ENCODE measurements at regions not wholly inside any gene's neighbourhood (a gene's known extent, or its start where the extent isn't known, plus 50 kb on each side); places are given as distances from the start of the nearest gene placed in this dataset.

DNA sequence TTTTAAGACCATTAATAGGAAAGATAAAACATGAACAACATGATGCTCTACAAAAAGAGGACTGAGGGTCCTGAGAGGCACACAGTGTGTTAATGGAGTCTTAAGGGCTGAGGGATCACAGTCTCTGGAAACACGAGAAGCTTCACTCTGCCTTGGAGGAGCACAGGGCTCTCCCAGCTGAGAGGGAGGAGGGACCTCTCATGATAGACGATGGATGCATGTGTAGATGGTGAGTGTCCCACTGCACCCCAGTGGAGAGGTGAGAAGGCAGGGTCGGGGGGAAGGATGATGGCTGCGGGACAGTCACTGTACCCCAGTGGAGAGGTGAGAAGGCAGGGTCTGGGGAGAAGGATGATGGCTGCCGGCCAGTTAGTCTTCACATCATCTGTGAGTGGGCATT, 613.4 kb downstream of the IRX1 start:
- Histone ChIP-seq H3K9me2 (ENCODE audit: insufficient read depth) (peaks cover 7% of the 10 kb centered on the region; the same call in 1 of the 2 replicates), H3K4me2 (no peak overlapping the region), H2AFZ (no peak overlapping the region), H4K20me1 (replicated peaks; ENCODE audit: insufficient read depth) (no peaks in the 10 kb centered on the region), H3K27me3 (ENCODE audit: insufficient read depth) (peaks cover 5% of the 10 kb centered on the region), H3K4me3 (no peak overlapping the region), H3K4me1 (ENCODE audit: insufficient read depth) (peaks cover 35% of the 10 kb centered on the region), H3K27ac (ENCODE audit: low read depth) (no peak overlapping the region), H3K36me3 (ENCODE audit: insufficient read depth) (no peaks in the 10 kb centered on the region), H3K79me2 (replicated peaks; ENCODE audit: insufficient read depth) (no peaks in the 10 kb centered on the region), H3F3A (replicated peaks; ENCODE audit: low read depth) (peaks cover 7% of the 10 kb centered on the region; the same call in 1 of the 2 replicates)
- no peak overlapping the region for H3K27ac Mint-ChIP-seq
- DNase-seq (ENCODE audit: low spot score) (no peak), ATAC-seq (no peak)
- no peaks in the 10 kb centered on the region for H3K36me3 Mint-ChIP-seq (ENCODE audit: low read depth)
- no peak overlapping the region for H3K4me3 Mint-ChIP-seq
- H3K9me3 Mint-ChIP-seq = peaks cover 5% of the 10 kb centered on the region; the same call in 2 of the 3 replicates
- no peak for TF ChIP-seq POLR2AphosphoS5 (IDR thresholded peaks at IDR 0.05; ENCODE audit: low read depth)
- TF ChIP-seq NANOG (IDR thresholded peaks at IDR 0.05; ENCODE audit: borderline replicate concordance) = no peak
- no peak for TF ChIP-seq JUNB (IDR thresholded peaks at IDR 0.05; ENCODE audit: unreplicated experiment)
- no peak for TF ChIP-seq EZH2 (IDR thresholded peaks at IDR 0.05; ENCODE audit: low read depth, unreplicated experiment)
- no peak for TF ChIP-seq ETS1 (IDR thresholded peaks at IDR 0.05)
- TF ChIP-seq CTCF (conservative IDR thresholded peaks at IDR 0.05; ENCODE audit: low read depth in 2 of 2) = no peak
- no peak for TF ChIP-seq CREB1 (CRISPR knock-in tag; IDR thresholded peaks at IDR 0.05; ENCODE audit: low read depth)
- no peak for TF ChIP-seq ZNF114 (CRISPR knock-in tag; IDR thresholded peaks at IDR 0.05)
- H3K27me3 Mint-ChIP-seq (ENCODE audit: insufficient read depth, low read depth, poor library complexity) = peaks cover 10% of the 10 kb centered on the region
- peaks cover 56% of the 10 kb centered on the region for H3K4me1 Mint-ChIP-seq

DNA sequence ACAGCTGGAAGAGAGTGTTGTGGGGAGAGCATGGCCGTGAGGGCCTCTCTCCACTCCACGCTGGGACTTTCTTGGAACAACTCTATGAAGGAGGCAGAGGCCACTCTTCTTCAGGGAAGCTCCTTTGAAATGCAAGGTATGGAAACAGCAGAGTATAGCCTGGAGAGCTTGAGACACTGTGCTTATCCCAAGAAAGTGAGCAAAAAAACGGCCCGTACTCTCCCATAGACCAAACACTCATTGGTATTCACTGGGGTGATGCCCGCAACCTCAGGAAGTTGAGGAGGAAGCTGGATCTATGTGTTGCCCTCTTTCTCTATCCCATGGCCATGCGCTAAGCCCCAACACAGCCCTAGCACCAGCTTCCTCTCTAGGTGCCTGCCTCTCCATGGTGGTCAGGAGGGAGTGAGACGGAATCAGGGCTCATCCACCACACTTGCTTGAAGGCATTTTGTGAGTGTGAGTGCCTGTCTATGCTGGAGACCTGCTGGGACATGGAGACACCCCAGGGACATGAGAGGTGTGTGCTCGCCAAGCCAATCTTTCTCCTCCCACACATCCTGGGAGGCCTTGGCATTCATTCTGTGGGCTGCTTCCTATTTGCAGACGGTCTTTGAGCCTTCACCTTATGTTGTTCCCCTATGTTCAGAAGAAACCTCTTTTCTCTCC, 616.6 kb downstream of the IRX1 start:
- H3K4me3 Mint-ChIP-seq = no peak overlapping the region
- H3K27ac Mint-ChIP-seq = no peak overlapping the region
- peaks cover 30% of the 10 kb centered on the region for H3K4me1 Mint-ChIP-seq
- Histone ChIP-seq H3K4me1 (ENCODE audit: insufficient read depth) (peaks cover 16% of the 10 kb centered on the region), H3F3A (replicated peaks; ENCODE audit: low read depth) (peaks cover 8% of the 10 kb centered on the region; the same call in 1 of the 2 replicates), H3K36me3 (ENCODE audit: insufficient read depth) (no peaks in the 10 kb centered on the region), H3K27me3 (ENCODE audit: insufficient read depth) (peaks cover 19% of the 10 kb centered on the region), H4K20me1 (replicated peaks; ENCODE audit: insufficient read depth) (no peaks in the 10 kb centered on the region), H2AFZ (no peak overlapping the region), H3K27ac (ENCODE audit: low read depth) (no peak overlapping the region), H3K9me2 (ENCODE audit: insufficient read depth) (peaks cover 18% of the 10 kb centered on the region), H3K4me2 (peak overlapping the region; percentile 68), H3K4me3 (no peak overlapping the region), H3K79me2 (replicated peaks; ENCODE audit: insufficient read depth) (no peaks in the 10 kb centered on the region)
- ATAC-seq (peak; percentile 42), DNase-seq (ENCODE audit: low spot score) (no peak)
- peaks cover 19% of the 10 kb centered on the region for H3K27me3 Mint-ChIP-seq (ENCODE audit: insufficient read depth, low read depth, poor library complexity)
- H3K9me3 Mint-ChIP-seq = peaks cover 5% of the 10 kb centered on the region; the same call in 2 of the 3 replicates
- no peaks in the 10 kb centered on the region for H3K36me3 Mint-ChIP-seq (ENCODE audit: low read depth)
- no peak for TF ChIP-seq POLR2AphosphoS5 (IDR thresholded peaks at IDR 0.05; ENCODE audit: low read depth)
- no peak for TF ChIP-seq NANOG (IDR thresholded peaks at IDR 0.05; ENCODE audit: borderline replicate concordance)
- no peak for TF ChIP-seq ZNF331 (CRISPR knock-in tag; IDR thresholded peaks at IDR 0.05; ENCODE audit: low read depth)
- no peak for TF ChIP-seq JUNB (IDR thresholded peaks at IDR 0.05; ENCODE audit: unreplicated experiment)
- TF ChIP-seq EZH2 (IDR thresholded peaks at IDR 0.05; ENCODE audit: low read depth, unreplicated experiment) = no peak
- no peak for TF ChIP-seq CTCF (conservative IDR thresholded peaks at IDR 0.05; ENCODE audit: low read depth in 2 of 2)
- no peak for TF ChIP-seq ZNF114 (CRISPR knock-in tag; IDR thresholded peaks at IDR 0.05)
- no peak for TF ChIP-seq CREB1 (CRISPR knock-in tag; IDR thresholded peaks at IDR 0.05; ENCODE audit: low read depth)
- TF ChIP-seq ETS1 (IDR thresholded peaks at IDR 0.05) = no peak
- no peak for TF ChIP-seq STAT1 (IDR thresholded peaks at IDR 0.05; ENCODE audit: unreplicated experiment)

All from GM23338 (cell line).